GM20000 (cell line): ENCODE measurements at regions not wholly inside any gene's neighbourhood (a gene's known extent, or its start where the extent isn't known, plus 50 kb on each side); places are given as distances from the start of the nearest gene placed in this dataset.

Experiments used
- DNase-seq: peaks from one replicate; pipeline ENCODE4 v3.0.0; 2012; ENCODE audit warnings: low spot score
- CTCF ChIP-seq: IDR thresholded peaks from 2 replicates; pipeline ENCODE4 v1.5.1; 2012; ENCODE audit warnings: mild to moderate bottlenecking, control low read depth; ENCODE audit errors: extremely low read depth, missing control alignments

DNA sequence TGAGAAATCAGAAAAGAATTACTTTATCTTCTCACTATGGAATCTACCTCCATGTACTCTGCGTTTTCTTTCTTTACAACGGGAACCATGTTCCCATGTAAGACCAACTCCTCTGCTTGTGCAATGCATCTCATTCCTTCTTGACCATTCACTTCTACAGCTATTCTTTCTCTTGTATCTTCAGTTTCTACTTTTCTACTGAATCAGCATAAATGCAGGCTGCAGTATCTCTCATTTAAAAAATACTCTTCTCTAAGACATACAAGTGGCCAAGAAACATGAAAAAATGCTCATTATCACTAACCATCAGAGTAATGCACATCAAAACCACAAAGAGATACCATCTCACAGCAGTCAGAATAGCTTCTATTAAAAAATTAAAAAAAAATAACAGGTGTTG is 74.1 kb upstream of the NANOGP8 start:
- no peak for TF ChIP-seq CTCF
- DNase-seq: no peak

GRCh38 chr15:35151782-35152181 is 66.7 kb upstream of the NANOGP8 start:
- TF ChIP-seq CTCF: no peak
- DNase-seq: no peak

GRCh38 chr15:35151381-35151780 is 66.3 kb upstream of the NANOGP8 start:
- TF ChIP-seq CTCF: no peak
- DNase-seq: no peak

DNA sequence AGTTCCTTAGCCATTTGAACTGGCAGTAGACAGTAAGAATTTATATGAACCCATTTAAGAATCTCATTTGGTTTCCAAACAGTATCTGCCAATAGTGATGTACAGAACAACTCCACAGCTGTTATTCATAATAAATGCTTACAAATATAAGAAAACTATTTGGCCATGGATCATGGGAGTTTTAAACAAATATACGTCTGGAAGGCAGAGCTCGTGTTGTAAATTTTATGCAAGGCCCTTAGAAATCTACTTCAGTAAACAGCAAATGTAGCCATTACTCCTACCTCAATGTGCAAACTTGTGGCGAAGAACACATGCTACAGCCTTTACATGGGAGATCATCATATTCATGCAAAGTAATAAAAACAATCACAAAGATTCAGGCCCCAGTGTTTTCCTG is 65.3 kb upstream of the NANOGP8 start:
- no peak for TF ChIP-seq CTCF
- no peak for DNase-seq

DNA sequence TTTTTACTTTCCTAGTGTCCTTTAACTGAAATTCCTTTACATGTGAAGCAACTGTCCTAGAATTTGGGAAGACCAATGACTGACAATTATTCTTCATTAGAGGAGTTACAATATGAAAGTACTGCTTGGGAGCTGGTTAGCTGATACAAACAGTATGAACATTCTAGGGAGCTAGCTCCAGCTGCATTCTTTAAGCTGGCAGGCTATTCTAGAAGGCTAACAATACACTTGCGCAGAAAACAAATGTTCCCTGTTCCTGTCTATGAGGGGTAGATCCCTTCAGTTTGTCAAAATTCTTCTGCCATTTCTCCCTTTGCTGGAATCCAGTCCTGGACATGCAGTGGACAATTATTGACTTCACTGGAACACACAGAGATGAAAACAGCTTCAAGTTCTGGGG is 60.2 kb upstream of the NANOGP8 start:
- TF ChIP-seq CTCF: no peak
- DNase-seq: no peak

DNA sequence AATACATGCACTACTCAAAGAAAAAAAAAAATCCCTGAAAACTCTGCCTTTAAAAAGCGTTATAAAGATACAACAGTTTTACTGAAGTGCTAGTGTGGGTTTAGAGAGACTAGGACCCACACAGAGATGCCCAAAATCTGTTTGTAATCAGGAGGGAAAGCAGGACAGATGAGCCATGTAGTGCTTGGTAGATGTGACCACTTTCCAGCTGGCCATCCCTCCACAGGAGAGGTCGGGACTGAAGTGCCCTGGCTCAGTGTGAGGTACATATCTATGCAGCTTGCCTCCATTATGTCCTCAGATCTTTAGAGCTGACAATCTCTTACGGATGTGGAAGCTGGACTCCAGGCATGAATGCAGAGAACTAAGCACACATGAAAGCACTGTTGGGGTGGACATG is 57.5 kb upstream of the NANOGP8 start:
- DNase-seq: no peak
- TF ChIP-seq CTCF: no peak

DNA sequence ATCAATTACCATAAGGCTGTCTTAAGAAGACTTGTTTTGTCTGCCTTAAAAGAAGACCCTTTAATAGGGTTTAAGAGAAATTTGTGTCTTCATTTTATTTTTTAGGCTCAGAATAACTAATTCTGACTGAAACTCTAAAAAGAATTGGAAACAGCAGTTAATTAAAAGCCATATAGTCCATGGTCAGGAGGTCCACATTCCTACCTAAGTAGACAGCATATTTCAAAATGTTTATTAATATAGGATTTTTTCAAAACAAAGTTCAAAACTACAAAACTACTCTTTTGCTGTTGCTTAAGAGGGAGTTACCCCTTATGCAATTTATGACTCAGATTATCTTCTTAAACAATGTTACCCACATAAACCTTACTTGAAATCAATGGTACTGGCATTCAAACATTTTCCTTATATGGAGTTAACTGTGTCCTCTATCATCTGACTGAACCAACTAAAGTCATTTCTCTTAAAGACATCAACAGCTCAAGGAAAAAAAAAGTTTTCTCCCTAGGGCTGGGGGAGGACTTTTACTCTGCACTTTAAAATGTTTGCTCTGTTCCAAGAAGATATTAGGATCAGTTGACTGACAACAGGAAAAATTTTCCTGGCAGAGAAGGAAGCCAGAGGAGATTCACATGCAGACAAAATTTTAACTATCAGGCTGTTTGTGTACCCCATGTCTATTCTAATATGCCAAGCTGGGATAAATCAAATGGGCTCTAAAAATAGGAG is 56.8 kb upstream of the NANOGP8 start:
- DNase-seq: no peak
- no peak for TF ChIP-seq CTCF
